ENCODE measurements at regions not wholly inside any gene's neighbourhood (a gene's known extent, or its start where the extent isn't known, plus 50 kb on each side); places are given as distances from the start of the nearest gene placed in this dataset.

GRCh38 chr4:20646287-20646686 is 54.0 kb upstream of the PACRGL start:
- in situ Hi-C loops (cut with HindIII; ENCODE audit: low pct_unique_long_range_greater_than_20kb, low sequenced_read_pairs), result no loop called here
- no peak for DNase-seq (ENCODE audit: low read depth, low spot score)
- no peak for ATAC-seq
- POLR2A ChIA-PET, result no interaction called here
- BruUV-seq (replicated peaks), result no TSS peak
- no peaks in the 10 kb centered on the region for H3K9me3 ChIP-seq (ENCODE audit: control insufficient read depth, insufficient read depth, low read depth, low read length)
- H3K4me3 ChIP-seq (ENCODE audit: low read depth in 2 of 2, low read length in 2 of 2), result no peak overlapping the region
- no peak overlapping the region for H3K27ac ChIP-seq (ENCODE audit: low read length)
- TF ChIP-seq CTCF (IDR thresholded peaks at IDR 0.05) (no peak), SIN3A (IDR thresholded peaks at IDR 0.05; ENCODE audit: borderline replicate concordance, insufficient read depth, low read depth, low read length) (no peak), POLR2AphosphoS5 (IDR thresholded peaks at IDR 0.05; ENCODE audit: low read depth, low read length) (no peak), REST (IDR thresholded peaks at IDR 0.05; ENCODE audit: insufficient read depth in 1 of 2, low read depth in 2 of 2, low read length in 1 of 2) (no peak), TCF7L2 (IDR thresholded peaks at IDR 0.05; ENCODE audit: low read depth, low read length) (no peak)
- CTCF ChIA-PET, result no interaction called here
- no peaks in the 10 kb centered on the region for H3K4me1 ChIP-seq (ENCODE audit: control insufficient read depth, insufficient read depth, low read length)
- intact Hi-C loops (cut with micrococcal nuclease; ENCODE audit: unreplicated experiment), result no loop called here
- no peaks in the 10 kb centered on the region for H3K36me3 ChIP-seq (ENCODE audit: control insufficient read depth, insufficient read depth, low read length)
- no peaks in the 10 kb centered on the region for H3K27me3 ChIP-seq (ENCODE audit: control insufficient read depth, insufficient read depth, low read length)

Small RNAs in the stretch of these regions (microRNA-seq; reads per million reads assigned to microRNA genes)
- 4.1 reads per million, percentile 9 among the genes with 10 or more reads in this experiment for gene MIR218-1 (ENCODE audit: unreplicated experiment)
